DMS153 treated with DMSO at 0.1 percent for 48 hours (cell line): ENCODE measurements at regions not wholly inside any gene's neighbourhood (a gene's known extent, or its start where the extent isn't known, plus 50 kb on each side); places are given as distances from the start of the nearest gene placed in this dataset.
"Not testable (repeated sequence)": the region's sequence is repeated elsewhere in the genome, so short reads cannot be mapped to it uniquely, and the experiment has no call there.

Experiments used
- DNase-seq: peaks from one replicate; lab custom pipeline; 2025; ENCODE audit not compliant: unreplicated experiment; lab: John Stamatoyannopoulos, UW

GRCh38 chr4:14921781-14922180 is 80.5 kb upstream of the CPEB2 start:
- DNase-seq: not testable (repeated sequence)

- no peak for DNase-seq
Observed at GRCh38 chr4:14924076-14924811, 78.0 kb upstream of the CPEB2 start.

GRCh38 chr4:14924812-14925344 is 77.4 kb upstream of the CPEB2 start:
- no peak for DNase-seq

- DNase-seq: no peak
Observed at GRCh38 chr4:14925471-14925870, 76.8 kb upstream of the CPEB2 start.

GRCh38 chr4:14926368-14926767 is 75.9 kb upstream of the CPEB2 start:
- DNase-seq: no peak

- DNase-seq: no peak
Observed at GRCh38 chr4:14928035-14928434, 74.2 kb upstream of the CPEB2 start.

GRCh38 chr4:14929669-14930068 is 72.6 kb upstream of the CPEB2 start:
- DNase-seq: no peak

GRCh38 chr4:14934704-14935390 is 67.4 kb upstream of the CPEB2 start:
- DNase-seq: no peak

- no peak for DNase-seq
Observed at GRCh38 chr4:14943749-14944148, 58.5 kb upstream of the CPEB2 start.

GRCh38 chr4:14952352-14952751 is 49.9 kb upstream of the CPEB2 start:
- no peak for DNase-seq
